WTC11 (cell line): ENCODE measurements at regions not wholly inside any gene's neighbourhood (a gene's known extent, or its start where the extent isn't known, plus 50 kb on each side); places are given as distances from the start of the nearest gene placed in this dataset.

Experiments used
- ATAC-seq: fragments of 200-7000 bp; cut with Tn5 transposase; 2 replicates; pipeline ENCODE4 v1.10.0; 2021; ENCODE audit warnings: mild to moderate bottlenecking, moderate library complexity
- CTCF ChIA-PET: fragments of 300-600 bp; sonication (Branson Sonifier 250); formaldehyde crosslinking; loops from one replicate; lab custom pipeline; 2021; ENCODE audit warnings: antibody characterized with exemption; lab: Charles Lee
- POLR2A ChIA-PET: fragments of 350-600 bp; sonication (Branson Sonifier 250); formaldehyde crosslinking; loops from one replicate; lab custom pipeline; 2021; ENCODE audit warnings: antibody characterized with exemption; lab: Charles Lee
- DNase-seq: peaks from one replicate; pipeline ENCODE4 v3.0.0; 2021; ENCODE audit warnings: low spot score
- H3K27ac Mint-ChIP-seq: 2 replicates; pipeline ENCODE4 v1.8.0; 2021; ENCODE audit warnings: mixed read lengths
- H3K27me3 Mint-ChIP-seq: 2 replicates; pipeline ENCODE4 v1.8.0; 2021; ENCODE audit warnings: low read depth, mild to moderate bottlenecking, moderate library complexity, mixed read lengths
- H3K36me3 Mint-ChIP-seq: 2 replicates; pipeline ENCODE4 v1.8.0; 2021; ENCODE audit warnings: mixed read lengths
- H3K4me1 Mint-ChIP-seq: 2 replicates; pipeline ENCODE4 v1.8.0; 2022; ENCODE audit warnings: mixed read lengths
- H3K4me3 Mint-ChIP-seq: 2 replicates; pipeline ENCODE4 v1.8.0; 2021; ENCODE audit warnings: mild to moderate bottlenecking, moderate library complexity, mixed read lengths
- H3K9me3 Mint-ChIP-seq: 2 replicates; pipeline ENCODE4 v1.8.0; 2021; ENCODE audit warnings: mixed read lengths
- CBFB ChIP-seq: sonication (generic); formaldehyde crosslinking; IDR thresholded peaks from 2 replicates; pipeline ENCODE4 v1.8.1; 2022; ENCODE audit warnings: mild to moderate bottlenecking, low read depth, missing genetic modification reagents
- ELF4 ChIP-seq: sonication (generic); formaldehyde crosslinking; IDR thresholded peaks from 2 replicates; pipeline ENCODE4 v1.8.1; 2022; ENCODE audit warnings: low read depth, mild to moderate bottlenecking, moderate library complexity, missing genetic modification reagents
- SMAD4 ChIP-seq: sonication (generic); formaldehyde crosslinking; IDR thresholded peaks from 2 replicates; pipeline ENCODE4 v1.8.0; 2022; ENCODE audit warnings: mild to moderate bottlenecking, missing genetic modification reagents
- SOX15 ChIP-seq: fragments of 250-450 bp; sonication (Bioruptor Pico); IDR thresholded peaks from 2 replicates; pipeline ENCODE4 v1.9.0; 2021; ENCODE audit warnings: mild to moderate bottlenecking
- TP53 ChIP-seq: sonication (generic); formaldehyde crosslinking; IDR thresholded peaks from 2 replicates; pipeline ENCODE4 v1.8.1; 2023; ENCODE audit warnings: mild to moderate bottlenecking, missing genetic modification reagents
- ZNF416 ChIP-seq: fragments of 250-450 bp; sonication (Bioruptor Pico); IDR thresholded peaks from 2 replicates; pipeline ENCODE4 v1.9.0; 2021; ENCODE audit warnings: mild to moderate bottlenecking, inconsistent platforms
- TF ChIP-seq, protein P1 (sequence below): fragments of 250-450 bp; sonication (Bioruptor Pico); IDR thresholded peaks from 2 replicates; pipeline ENCODE4 v1.8.0; 2021; ENCODE audit warnings: mild to moderate bottlenecking
- TF ChIP-seq, protein P2 (sequence below): sonication (generic); formaldehyde crosslinking; IDR thresholded peaks from 2 replicates; pipeline ENCODE4 v1.8.0; 2022; ENCODE audit warnings: missing genetic modification reagents
- TF ChIP-seq, protein P3 (sequence below): sonication (generic); formaldehyde crosslinking; IDR thresholded peaks from 2 replicates; pipeline ENCODE4 v1.8.0; 2023; ENCODE audit warnings: missing genetic modification reagents
- TF ChIP-seq, protein P4 (sequence below): sonication (generic); formaldehyde crosslinking; IDR thresholded peaks from 2 replicates; pipeline ENCODE4 v1.8.0; 2022; ENCODE audit warnings: mild to moderate bottlenecking, missing genetic modification reagents
- TF ChIP-seq, protein P5 (sequence below): fragments of 250-450 bp; sonication (Bioruptor Pico); IDR thresholded peaks from 2 replicates; pipeline ENCODE4 v2.1.2; 2022; ENCODE audit warnings: mild to moderate bottlenecking, moderate library complexity
- TF ChIP-seq, protein P6 (sequence below): sonication (generic); formaldehyde crosslinking; IDR thresholded peaks from 2 replicates; pipeline ENCODE4 v1.8.0; 2023; ENCODE audit warnings: mild to moderate bottlenecking, missing genetic modification reagents
- TF ChIP-seq, protein P7 (sequence below): sonication (generic); formaldehyde crosslinking; IDR thresholded peaks from 2 replicates; pipeline ENCODE4 v1.8.1; 2022; ENCODE audit warnings: low read depth, mild to moderate bottlenecking, moderate library complexity, missing genetic modification reagents, borderline replicate concordance

DNA sequence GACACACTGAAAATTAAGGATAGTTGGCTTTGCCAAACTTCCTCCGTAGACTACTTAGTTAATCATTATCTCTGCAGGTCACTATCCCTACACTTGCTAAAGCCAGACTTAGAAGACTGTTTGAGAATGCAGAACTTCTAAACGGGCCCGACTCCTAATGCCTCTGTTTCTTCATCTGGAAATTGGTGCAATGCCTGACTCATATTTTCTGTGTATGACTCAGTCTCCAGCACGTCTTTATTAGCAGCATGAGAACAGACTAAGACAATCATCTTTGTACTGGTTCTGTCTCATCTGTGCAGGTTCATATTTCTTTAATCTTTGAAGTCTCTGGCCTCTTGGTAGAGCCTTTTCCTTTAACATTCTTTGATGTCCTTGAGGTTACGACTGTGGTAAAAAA is 411.9 kb upstream of the ACTRT1 start (continued):
- TF ChIP-seq TP53 (CRISPR knock-in tag), result no peak
- TF ChIP-seq, protein P1, sequence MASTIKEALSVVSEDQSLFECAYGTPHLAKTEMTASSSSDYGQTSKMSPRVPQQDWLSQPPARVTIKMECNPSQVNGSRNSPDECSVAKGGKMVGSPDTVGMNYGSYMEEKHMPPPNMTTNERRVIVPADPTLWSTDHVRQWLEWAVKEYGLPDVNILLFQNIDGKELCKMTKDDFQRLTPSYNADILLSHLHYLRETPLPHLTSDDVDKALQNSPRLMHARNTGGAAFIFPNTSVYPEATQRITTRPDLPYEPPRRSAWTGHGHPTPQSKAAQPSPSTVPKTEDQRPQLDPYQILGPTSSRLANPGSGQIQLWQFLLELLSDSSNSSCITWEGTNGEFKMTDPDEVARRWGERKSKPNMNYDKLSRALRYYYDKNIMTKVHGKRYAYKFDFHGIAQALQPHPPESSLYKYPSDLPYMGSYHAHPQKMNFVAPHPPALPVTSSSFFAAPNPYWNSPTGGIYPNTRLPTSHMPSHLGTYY (CRISPR knock-in tag), result no peak
- TF ChIP-seq CBFB, result no peak

DNA sequence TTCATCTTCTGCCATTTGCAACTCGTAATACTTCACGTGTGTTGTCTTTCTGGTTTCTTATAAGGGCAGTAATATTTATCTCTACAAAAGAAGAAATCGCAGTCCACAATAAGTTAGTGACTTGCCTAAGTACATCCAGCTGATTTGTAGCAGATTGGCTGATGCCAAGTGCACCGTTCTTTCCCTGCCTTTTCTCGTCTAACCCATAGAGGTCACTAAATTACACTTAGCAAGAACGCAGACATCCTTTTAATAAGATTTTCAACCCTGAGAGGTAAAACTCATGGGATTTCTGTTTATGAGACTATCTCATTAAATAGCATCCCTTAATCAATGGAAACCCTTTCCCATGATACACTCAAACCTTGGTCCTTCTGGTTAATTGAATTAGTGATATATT is 408.6 kb upstream of the ACTRT1 start:
- H3K4me1 Mint-ChIP-seq, result no peaks in the 10 kb centered on the region
- H3K27ac Mint-ChIP-seq, result no peak overlapping the region
- CTCF ChIA-PET, result interaction anchor here (0.7 kb wide), 1 partner anchor 52 kb away, joined by 3 read pairs; no protein-coding TSS in a partner anchor
- DNase-seq (no peak), ATAC-seq (peak; percentile 47; the same call in 1 of the 2 replicates)
- H3K36me3 Mint-ChIP-seq, result no peaks in the 10 kb centered on the region; the same call in 1 of the 2 replicates
- H3K4me3 Mint-ChIP-seq, result no peak overlapping the region
- H3K27me3 Mint-ChIP-seq, result no peaks in the 10 kb centered on the region; the same call in 1 of the 2 replicates
- TF ChIP-seq ELF4 (CRISPR knock-in tag) (no peak), SOX15 (no peak), SMAD4 (CRISPR knock-in tag) (no peak), ZNF416 (CRISPR knock-in tag) (no peak)
- TF ChIP-seq, protein P2, sequence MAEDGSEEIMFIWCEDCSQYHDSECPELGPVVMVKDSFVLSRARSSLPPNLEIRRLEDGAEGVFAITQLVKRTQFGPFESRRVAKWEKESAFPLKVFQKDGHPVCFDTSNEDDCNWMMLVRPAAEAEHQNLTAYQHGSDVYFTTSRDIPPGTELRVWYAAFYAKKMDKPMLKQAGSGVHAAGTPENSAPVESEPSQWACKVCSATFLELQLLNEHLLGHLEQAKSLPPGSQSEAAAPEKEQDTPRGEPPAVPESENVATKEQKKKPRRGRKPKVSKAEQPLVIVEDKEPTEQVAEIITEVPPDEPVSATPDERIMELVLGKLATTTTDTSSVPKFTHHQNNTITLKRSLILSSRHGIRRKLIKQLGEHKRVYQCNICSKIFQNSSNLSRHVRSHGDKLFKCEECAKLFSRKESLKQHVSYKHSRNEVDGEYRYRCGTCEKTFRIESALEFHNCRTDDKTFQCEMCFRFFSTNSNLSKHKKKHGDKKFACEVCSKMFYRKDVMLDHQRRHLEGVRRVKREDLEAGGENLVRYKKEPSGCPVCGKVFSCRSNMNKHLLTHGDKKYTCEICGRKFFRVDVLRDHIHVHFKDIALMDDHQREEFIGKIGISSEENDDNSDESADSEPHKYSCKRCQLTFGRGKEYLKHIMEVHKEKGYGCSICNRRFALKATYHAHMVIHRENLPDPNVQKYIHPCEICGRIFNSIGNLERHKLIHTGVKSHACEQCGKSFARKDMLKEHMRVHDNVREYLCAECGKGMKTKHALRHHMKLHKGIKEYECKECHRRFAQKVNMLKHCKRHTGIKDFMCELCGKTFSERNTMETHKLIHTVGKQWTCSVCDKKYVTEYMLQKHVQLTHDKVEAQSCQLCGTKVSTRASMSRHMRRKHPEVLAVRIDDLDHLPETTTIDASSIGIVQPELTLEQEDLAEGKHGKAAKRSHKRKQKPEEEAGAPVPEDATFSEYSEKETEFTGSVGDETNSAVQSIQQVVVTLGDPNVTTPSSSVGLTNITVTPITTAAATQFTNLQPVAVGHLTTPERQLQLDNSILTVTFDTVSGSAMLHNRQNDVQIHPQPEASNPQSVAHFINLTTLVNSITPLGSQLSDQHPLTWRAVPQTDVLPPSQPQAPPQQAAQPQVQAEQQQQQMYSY (CRISPR knock-in tag), result no peak
- peaks cover 4% of the 10 kb centered on the region for H3K9me3 Mint-ChIP-seq
- POLR2A ChIA-PET, result no interaction called here

DNA sequence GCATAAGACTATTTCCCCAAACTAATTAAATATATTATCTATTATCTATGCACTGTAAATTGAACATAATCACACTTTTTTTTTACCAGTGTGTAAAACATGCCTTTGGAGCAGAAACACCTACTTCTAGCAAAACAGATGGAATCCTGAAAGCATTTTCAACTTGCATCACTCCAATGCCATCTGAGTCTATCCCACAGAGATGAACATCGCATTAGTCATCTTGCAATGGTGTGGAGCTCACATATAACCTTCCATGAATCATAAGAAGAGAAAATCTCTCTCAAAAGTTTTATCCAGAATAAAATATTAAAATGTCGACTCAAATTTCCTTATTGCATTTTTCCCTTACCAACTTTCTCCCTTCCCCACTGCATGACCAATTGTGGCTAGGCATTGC is 406.7 kb upstream of the ACTRT1 start:
- ChIA-PET POLR2A (no interaction called here), CTCF (no interaction called here)
- no peak overlapping the region for H3K4me3 Mint-ChIP-seq
- ATAC-seq, result no peak
- DNase-seq, result no peak
- H3K9me3 Mint-ChIP-seq, result peaks cover 18% of the 10 kb centered on the region
- no peak overlapping the region for H3K27ac Mint-ChIP-seq
- no peaks in the 10 kb centered on the region for H3K4me1 Mint-ChIP-seq
- no peaks in the 10 kb centered on the region; the same call in 1 of the 2 replicates for H3K27me3 Mint-ChIP-seq
- TF ChIP-seq, protein P3, sequence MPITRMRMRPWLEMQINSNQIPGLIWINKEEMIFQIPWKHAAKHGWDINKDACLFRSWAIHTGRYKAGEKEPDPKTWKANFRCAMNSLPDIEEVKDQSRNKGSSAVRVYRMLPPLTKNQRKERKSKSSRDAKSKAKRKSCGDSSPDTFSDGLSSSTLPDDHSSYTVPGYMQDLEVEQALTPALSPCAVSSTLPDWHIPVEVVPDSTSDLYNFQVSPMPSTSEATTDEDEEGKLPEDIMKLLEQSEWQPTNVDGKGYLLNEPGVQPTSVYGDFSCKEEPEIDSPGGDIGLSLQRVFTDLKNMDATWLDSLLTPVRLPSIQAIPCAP (CRISPR knock-in tag), result no peak
- TF ChIP-seq, protein P4, sequence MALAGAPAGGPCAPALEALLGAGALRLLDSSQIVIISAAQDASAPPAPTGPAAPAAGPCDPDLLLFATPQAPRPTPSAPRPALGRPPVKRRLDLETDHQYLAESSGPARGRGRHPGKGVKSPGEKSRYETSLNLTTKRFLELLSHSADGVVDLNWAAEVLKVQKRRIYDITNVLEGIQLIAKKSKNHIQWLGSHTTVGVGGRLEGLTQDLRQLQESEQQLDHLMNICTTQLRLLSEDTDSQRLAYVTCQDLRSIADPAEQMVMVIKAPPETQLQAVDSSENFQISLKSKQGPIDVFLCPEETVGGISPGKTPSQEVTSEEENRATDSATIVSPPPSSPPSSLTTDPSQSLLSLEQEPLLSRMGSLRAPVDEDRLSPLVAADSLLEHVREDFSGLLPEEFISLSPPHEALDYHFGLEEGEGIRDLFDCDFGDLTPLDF (CRISPR knock-in tag), result no peak
- TF ChIP-seq, protein P5, sequence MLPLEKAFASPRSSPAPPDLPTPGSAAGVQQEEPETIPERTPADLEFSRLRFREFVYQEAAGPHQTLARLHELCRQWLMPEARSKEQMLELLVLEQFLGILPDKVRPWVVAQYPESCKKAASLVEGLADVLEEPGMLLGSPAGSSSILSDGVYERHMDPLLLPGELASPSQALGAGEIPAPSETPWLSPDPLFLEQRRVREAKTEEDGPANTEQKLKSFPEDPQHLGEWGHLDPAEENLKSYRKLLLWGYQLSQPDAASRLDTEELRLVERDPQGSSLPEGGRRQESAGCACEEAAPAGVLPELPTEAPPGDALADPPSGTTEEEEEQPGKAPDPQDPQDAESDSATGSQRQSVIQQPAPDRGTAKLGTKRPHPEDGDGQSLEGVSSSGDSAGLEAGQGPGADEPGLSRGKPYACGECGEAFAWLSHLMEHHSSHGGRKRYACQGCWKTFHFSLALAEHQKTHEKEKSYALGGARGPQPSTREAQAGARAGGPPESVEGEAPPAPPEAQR (CRISPR knock-in tag), result no peak
- TF ChIP-seq, protein P6, sequence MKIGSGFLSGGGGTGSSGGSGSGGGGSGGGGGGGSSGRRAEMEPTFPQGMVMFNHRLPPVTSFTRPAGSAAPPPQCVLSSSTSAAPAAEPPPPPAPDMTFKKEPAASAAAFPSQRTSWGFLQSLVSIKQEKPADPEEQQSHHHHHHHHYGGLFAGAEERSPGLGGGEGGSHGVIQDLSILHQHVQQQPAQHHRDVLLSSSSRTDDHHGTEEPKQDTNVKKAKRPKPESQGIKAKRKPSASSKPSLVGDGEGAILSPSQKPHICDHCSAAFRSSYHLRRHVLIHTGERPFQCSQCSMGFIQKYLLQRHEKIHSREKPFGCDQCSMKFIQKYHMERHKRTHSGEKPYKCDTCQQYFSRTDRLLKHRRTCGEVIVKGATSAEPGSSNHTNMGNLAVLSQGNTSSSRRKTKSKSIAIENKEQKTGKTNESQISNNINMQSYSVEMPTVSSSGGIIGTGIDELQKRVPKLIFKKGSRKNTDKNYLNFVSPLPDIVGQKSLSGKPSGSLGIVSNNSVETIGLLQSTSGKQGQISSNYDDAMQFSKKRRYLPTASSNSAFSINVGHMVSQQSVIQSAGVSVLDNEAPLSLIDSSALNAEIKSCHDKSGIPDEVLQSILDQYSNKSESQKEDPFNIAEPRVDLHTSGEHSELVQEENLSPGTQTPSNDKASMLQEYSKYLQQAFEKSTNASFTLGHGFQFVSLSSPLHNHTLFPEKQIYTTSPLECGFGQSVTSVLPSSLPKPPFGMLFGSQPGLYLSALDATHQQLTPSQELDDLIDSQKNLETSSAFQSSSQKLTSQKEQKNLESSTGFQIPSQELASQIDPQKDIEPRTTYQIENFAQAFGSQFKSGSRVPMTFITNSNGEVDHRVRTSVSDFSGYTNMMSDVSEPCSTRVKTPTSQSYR (CRISPR knock-in tag), result no peak
- TF ChIP-seq, protein P7, sequence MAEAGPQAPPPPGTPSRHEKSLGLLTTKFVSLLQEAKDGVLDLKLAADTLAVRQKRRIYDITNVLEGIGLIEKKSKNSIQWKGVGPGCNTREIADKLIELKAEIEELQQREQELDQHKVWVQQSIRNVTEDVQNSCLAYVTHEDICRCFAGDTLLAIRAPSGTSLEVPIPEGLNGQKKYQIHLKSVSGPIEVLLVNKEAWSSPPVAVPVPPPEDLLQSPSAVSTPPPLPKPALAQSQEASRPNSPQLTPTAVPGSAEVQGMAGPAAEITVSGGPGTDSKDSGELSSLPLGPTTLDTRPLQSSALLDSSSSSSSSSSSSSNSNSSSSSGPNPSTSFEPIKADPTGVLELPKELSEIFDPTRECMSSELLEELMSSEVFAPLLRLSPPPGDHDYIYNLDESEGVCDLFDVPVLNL, result no peak
- H3K36me3 Mint-ChIP-seq, result peaks cover 14% of the 10 kb centered on the region
